ENCODE measurements at regions not wholly inside any gene's neighbourhood (a gene's known extent, or its start where the extent isn't known, plus 50 kb on each side); places are given as distances from the start of the nearest gene placed in this dataset.

DNA sequence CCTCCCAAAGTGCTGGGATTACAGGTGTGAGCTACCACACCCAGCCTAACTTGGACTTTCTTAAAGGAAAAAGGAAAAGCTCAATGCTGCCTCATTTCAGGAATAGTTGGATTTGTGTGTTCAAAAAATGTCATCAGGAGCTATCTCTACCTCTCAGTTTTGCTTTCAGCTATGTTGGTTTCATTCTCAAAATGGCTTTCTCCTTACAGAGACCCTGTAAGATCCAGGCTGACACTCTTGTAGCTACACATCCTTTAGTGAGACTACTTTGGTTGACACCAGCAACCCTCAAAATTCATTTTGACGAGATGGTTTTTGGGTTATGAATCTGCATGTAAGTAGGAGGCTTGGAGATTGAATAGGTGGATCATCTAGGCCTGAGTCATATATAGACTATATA lies 269.7 kb upstream of the SORCS1 start (continued):
- TF ChIP-seq, protein P1, sequence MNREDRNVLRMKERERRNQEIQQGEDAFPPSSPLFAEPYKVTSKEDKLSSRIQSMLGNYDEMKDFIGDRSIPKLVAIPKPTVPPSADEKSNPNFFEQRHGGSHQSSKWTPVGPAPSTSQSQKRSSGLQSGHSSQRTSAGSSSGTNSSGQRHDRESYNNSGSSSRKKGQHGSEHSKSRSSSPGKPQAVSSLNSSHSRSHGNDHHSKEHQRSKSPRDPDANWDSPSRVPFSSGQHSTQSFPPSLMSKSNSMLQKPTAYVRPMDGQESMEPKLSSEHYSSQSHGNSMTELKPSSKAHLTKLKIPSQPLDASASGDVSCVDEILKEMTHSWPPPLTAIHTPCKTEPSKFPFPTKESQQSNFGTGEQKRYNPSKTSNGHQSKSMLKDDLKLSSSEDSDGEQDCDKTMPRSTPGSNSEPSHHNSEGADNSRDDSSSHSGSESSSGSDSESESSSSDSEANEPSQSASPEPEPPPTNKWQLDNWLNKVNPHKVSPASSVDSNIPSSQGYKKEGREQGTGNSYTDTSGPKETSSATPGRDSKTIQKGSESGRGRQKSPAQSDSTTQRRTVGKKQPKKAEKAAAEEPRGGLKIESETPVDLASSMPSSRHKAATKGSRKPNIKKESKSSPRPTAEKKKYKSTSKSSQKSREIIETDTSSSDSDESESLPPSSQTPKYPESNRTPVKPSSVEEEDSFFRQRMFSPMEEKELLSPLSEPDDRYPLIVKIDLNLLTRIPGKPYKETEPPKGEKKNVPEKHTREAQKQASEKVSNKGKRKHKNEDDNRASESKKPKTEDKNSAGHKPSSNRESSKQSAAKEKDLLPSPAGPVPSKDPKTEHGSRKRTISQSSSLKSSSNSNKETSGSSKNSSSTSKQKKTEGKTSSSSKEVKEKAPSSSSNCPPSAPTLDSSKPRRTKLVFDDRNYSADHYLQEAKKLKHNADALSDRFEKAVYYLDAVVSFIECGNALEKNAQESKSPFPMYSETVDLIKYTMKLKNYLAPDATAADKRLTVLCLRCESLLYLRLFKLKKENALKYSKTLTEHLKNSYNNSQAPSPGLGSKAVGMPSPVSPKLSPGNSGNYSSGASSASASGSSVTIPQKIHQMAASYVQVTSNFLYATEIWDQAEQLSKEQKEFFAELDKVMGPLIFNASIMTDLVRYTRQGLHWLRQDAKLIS (CRISPR knock-in tag; IDR thresholded peaks at IDR 0.05; ENCODE audit: borderline replicate concordance), result no peak
- no peak for TF ChIP-seq KAT7 (CRISPR knock-in tag; IDR thresholded peaks at IDR 0.05; ENCODE audit: borderline replicate concordance)
- no peak for TF ChIP-seq FOXK1 (CRISPR knock-in tag; IDR thresholded peaks at IDR 0.05)
- TF ChIP-seq ELF4 (CRISPR knock-in tag; IDR thresholded peaks at IDR 0.05; ENCODE audit: low read depth), result no peak
- TF ChIP-seq ATF1 (CRISPR knock-in tag; IDR thresholded peaks at IDR 0.05), result no peak
- TF ChIP-seq MXD4 (CRISPR knock-in tag; IDR thresholded peaks at IDR 0.05; ENCODE audit: borderline replicate concordance), result no peak
- no peak for TF ChIP-seq NFATC4 (CRISPR knock-in tag; IDR thresholded peaks at IDR 0.05)
- TF ChIP-seq TEAD1 (CRISPR knock-in tag; IDR thresholded peaks at IDR 0.05), result no peak
- TF ChIP-seq ZNF121 (CRISPR knock-in tag; IDR thresholded peaks at IDR 0.05), result no peak
- no peak for TF ChIP-seq CREB1 (CRISPR knock-in tag; IDR thresholded peaks at IDR 0.05)
- no peak for TF ChIP-seq E2F4 (CRISPR knock-in tag; IDR thresholded peaks at IDR 0.05; ENCODE audit: borderline replicate concordance, low read depth)
- no peak for TF ChIP-seq ZMAT4 (CRISPR knock-in tag; IDR thresholded peaks at IDR 0.05)

GRCh38 chr10:107433605-107434004 lies 269.1 kb upstream of the SORCS1 start:
- ATAC-seq, result no peak
- no peak overlapping the region for H3K27ac Mint-ChIP-seq
- POLR2A ChIA-PET, result interaction anchor here (0.6 kb wide), 1 partner anchor 270 kb away, joined by 3 read pairs; no protein-coding TSS in a partner anchor
- CTCF ChIA-PET, result no interaction called here
- H3K36me3 Mint-ChIP-seq, result no peaks in the 10 kb centered on the region
- no peak for TF ChIP-seq ZNF425 (CRISPR knock-in tag; conservative IDR thresholded peaks at IDR 0.05)
- TF ChIP-seq CBFB (CRISPR knock-in tag; IDR thresholded peaks at IDR 0.05; ENCODE audit: low read depth), result no peak
- TF ChIP-seq NR3C1 (CRISPR knock-in tag; conservative IDR thresholded peaks at IDR 0.05; ENCODE audit: low read depth), result no peak
- no peak for TF ChIP-seq NFATC4 (CRISPR knock-in tag; IDR thresholded peaks at IDR 0.05)
- no peak for TF ChIP-seq FOXK1 (CRISPR knock-in tag; IDR thresholded peaks at IDR 0.05)
- no peak for TF ChIP-seq CREB1 (CRISPR knock-in tag; IDR thresholded peaks at IDR 0.05)
- no peak for TF ChIP-seq SOX15 (CRISPR knock-in tag; IDR thresholded peaks at IDR 0.05)
- TF ChIP-seq GRHL2 (CRISPR knock-in tag; IDR thresholded peaks at IDR 0.05; ENCODE audit: insufficient replicate concordance, severe bottlenecking), result no peak
- TF ChIP-seq TP53 (CRISPR knock-in tag; IDR thresholded peaks at IDR 0.05), result no peak
- TF ChIP-seq, protein P2, sequence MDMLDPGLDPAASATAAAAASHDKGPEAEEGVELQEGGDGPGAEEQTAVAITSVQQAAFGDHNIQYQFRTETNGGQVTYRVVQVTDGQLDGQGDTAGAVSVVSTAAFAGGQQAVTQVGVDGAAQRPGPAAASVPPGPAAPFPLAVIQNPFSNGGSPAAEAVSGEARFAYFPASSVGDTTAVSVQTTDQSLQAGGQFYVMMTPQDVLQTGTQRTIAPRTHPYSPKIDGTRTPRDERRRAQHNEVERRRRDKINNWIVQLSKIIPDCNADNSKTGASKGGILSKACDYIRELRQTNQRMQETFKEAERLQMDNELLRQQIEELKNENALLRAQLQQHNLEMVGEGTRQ (CRISPR knock-in tag; IDR thresholded peaks at IDR 0.05), result no peak
- TF ChIP-seq, protein P3, sequence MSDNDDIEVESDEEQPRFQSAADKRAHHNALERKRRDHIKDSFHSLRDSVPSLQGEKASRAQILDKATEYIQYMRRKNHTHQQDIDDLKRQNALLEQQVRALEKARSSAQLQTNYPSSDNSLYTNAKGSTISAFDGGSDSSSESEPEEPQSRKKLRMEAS (CRISPR knock-in tag; IDR thresholded peaks at IDR 0.05), result no peak
- no peak for TF ChIP-seq ELF4 (CRISPR knock-in tag; IDR thresholded peaks at IDR 0.05; ENCODE audit: low read depth)
- no peak for TF ChIP-seq GABPB1 (CRISPR knock-in tag; IDR thresholded peaks at IDR 0.05)
- TF ChIP-seq ZNF317 (CRISPR knock-in tag; IDR thresholded peaks at IDR 0.05; ENCODE audit: borderline replicate concordance, low read depth), result no peak
- no peak for TF ChIP-seq ZNF512 (CRISPR knock-in tag; IDR thresholded peaks at IDR 0.05; ENCODE audit: borderline replicate concordance)
- no peak for TF ChIP-seq ETV6 (CRISPR knock-in tag; IDR thresholded peaks at IDR 0.05)
- no peak for TF ChIP-seq PRRX2 (CRISPR knock-in tag; IDR thresholded peaks at IDR 0.05)
- TF ChIP-seq TEAD1 (CRISPR knock-in tag; IDR thresholded peaks at IDR 0.05), result no peak
- no peaks in the 10 kb centered on the region for H3K9me3 Mint-ChIP-seq
- H3K4me3 Mint-ChIP-seq, result no peak overlapping the region
- H3K4me1 Mint-ChIP-seq, result no peaks in the 10 kb centered on the region
- no peaks in the 10 kb centered on the region for H3K27me3 Mint-ChIP-seq (ENCODE audit: low read depth)
- DNase-seq (ENCODE audit: low spot score), result no peak

Data from WTC11 (cell line).